Activated CD8-positive, alpha-beta memory T cell treated with anti-CD3 and anti-CD28 coated beads, Interleukin-2, amount 10 ng/mL, durations not matched to agents 7 days and 5 days (primary cell): ENCODE measurements at regions not wholly inside any gene's neighbourhood (a gene's known extent, or its start where the extent isn't known, plus 50 kb on each side); places are given as distances from the start of the nearest gene placed in this dataset.
"Not testable (repeated sequence)": the region's sequence is repeated elsewhere in the genome, so short reads cannot be mapped to it uniquely, and the experiment has no call there.

Experiments
- ATAC-seq: fragments of 150-1000 bp; cut with Tn5 transposase; one replicate; pipeline ENCODE4 v1.10.0; 2021; ENCODE audit warnings: moderate library complexity
- CTCF ChIA-PET: fragments of 350-600 bp; sonication (Branson Sonifier 250); formaldehyde crosslinking; loops from one replicate; lab custom pipeline; 2021; ENCODE audit warnings: antibody characterized with exemption; lab: Charles Lee
- DNase-seq: peaks from one replicate; pipeline ENCODE4 v3.0.0-alpha.2; 2020
- H3K27ac Mint-ChIP-seq: one replicate; pipeline ENCODE4 v1.8.0; 2021; ENCODE audit warnings: mild to moderate bottlenecking, mixed read lengths
- H3K27me3 Mint-ChIP-seq: one replicate; pipeline ENCODE4 v1.8.0; 2021; ENCODE audit warnings: mixed read lengths
- H3K36me3 Mint-ChIP-seq: one replicate; pipeline ENCODE4 v1.8.0; 2021; ENCODE audit warnings: mild to moderate bottlenecking, mixed read lengths
- H3K4me1 Mint-ChIP-seq: one replicate; pipeline ENCODE4 v1.8.0; 2021; ENCODE audit warnings: mixed read lengths
- H3K4me3 Mint-ChIP-seq: one replicate; pipeline ENCODE4 v1.8.0; 2021; ENCODE audit warnings: mild to moderate bottlenecking, moderate library complexity, mixed read lengths
- H3K9me3 Mint-ChIP-seq: one replicate; pipeline ENCODE4 v1.8.0; 2022; ENCODE audit warnings: low read depth, mixed read lengths

DNA sequence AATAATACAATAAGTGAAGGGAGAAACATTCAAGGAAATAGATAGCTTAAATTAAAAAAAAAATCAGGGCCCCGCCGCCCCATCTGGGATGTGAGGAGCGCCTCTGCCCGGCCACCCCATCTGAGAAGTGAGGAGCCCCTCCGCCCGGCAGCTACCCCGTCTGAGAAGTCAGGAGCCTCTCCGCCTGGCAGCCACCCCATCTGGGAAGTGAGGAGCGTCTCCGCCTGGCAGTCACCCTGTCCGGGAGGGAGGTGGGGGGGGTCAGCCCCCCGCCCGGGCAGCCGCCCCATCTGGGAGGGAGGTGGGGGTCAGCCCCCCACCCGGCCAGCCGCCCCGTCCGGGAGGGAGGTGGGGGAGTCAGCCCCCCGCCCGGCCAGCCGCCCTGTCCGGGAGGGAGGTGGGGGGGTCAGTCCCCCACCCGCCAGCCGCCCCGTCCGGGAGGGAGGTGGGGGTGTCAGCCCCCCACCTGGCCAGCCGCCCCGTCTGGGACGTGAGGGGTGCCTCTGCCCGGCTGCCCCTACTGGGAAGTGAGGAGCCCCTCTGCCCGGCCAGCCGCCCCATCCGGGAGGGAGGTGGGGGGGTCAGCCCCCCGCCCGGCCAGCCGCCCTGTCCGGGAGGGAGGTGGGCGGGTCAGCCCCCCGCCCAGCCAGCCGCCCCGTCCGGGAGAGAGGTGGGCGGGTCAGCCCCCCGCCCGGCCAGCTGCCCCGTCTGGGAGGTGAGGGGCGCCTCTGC, 3019.4 kb upstream of the TEKT4 start:
- DNase-seq, H3K9me3 Mint-ChIP-seq, H3K4me1 Mint-ChIP-seq, H3K27ac Mint-ChIP-seq, H3K27me3 Mint-ChIP-seq, H3K36me3 Mint-ChIP-seq, ATAC-seq, H3K4me3 Mint-ChIP-seq, CTCF ChIA-PET: not testable (repeated sequence)

DNA sequence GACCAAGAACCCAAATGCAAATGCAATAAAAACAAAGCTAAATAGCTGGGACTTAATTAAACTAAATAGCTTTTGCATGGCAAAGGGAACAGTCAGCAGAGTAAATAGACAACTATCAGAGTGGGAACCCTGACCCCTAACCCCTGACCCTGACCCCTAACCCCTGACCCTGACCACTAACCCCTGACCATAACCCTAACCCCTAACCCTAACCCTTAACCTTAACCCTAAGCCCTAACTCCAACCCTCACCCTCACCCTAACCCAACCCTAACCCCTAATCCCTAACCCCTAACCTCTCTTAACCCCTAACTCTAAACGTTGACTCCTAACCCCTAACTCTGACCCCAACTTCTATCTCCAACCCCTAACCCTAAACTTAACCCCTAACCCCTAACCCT, 3014.3 kb upstream of the TEKT4 start:
- H3K9me3 Mint-ChIP-seq, H3K4me3 Mint-ChIP-seq, ATAC-seq, H3K4me1 Mint-ChIP-seq, H3K27ac Mint-ChIP-seq, H3K36me3 Mint-ChIP-seq, CTCF ChIA-PET, DNase-seq, H3K27me3 Mint-ChIP-seq: not testable (repeated sequence)

DNA sequence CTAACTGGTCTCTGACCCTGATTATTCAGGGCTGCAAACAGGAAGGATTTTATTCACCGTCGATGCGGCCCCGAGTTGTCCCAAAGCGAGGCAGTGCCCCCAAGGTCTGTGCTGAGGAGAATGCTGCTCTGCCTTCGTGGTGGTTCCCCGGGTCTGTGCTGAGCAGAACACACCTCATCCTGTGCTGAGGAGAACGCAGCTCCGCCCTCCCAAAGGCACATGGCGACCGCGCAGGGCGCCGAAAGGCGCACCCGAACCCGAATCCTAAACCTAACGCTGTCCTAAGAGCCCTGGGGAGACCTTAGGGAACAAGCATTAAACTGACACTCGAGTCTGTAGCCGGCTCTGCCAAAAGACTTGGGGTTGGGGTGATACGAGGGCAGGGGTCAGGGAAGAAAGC, 3013.5 kb upstream of the TEKT4 start:
- H3K27ac Mint-ChIP-seq, CTCF ChIA-PET, H3K9me3 Mint-ChIP-seq, ATAC-seq, H3K36me3 Mint-ChIP-seq, DNase-seq, H3K4me3 Mint-ChIP-seq, H3K27me3 Mint-ChIP-seq, H3K4me1 Mint-ChIP-seq: not testable (repeated sequence)

DNA sequence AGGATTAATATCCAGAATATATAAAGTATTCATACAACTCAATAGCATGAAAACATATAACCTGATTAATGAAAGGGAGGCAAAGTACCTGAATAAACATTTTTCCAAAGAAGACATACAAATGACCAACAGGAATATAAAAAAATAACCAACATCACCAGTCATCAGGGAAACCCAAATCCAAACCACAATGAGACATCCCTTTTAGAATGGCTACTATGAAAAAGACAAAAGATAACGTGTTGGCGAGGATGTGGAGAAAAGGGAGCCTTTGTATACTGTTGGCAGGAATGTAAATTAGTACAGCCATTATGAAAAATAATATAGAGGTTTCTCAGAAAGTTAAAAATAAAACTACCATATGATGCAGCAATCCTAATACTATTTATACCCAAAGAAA, 2999.5 kb upstream of the TEKT4 start:
- ATAC-seq, CTCF ChIA-PET, H3K36me3 Mint-ChIP-seq, H3K4me1 Mint-ChIP-seq, DNase-seq, H3K27me3 Mint-ChIP-seq, H3K9me3 Mint-ChIP-seq, H3K27ac Mint-ChIP-seq, H3K4me3 Mint-ChIP-seq: not testable (repeated sequence)

DNA sequence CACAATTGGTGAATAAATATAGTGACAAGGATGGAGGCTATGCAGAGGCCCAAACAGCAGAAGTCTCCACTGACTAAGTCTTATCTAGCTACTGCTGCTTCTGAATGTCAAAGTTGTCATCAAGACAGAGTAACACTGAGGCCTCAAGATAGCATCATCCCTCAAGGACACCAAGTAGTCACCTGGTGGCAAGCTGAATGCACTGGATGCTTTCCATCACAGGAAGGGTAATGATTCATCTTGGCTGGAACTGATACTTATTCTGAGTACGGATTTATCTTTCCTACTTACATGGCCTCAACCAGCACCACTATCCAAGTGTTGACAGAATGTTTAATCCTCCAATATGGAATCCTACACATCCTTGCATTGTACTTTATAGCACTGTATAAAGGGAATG, 2997.8 kb upstream of the TEKT4 start:
- ATAC-seq, CTCF ChIA-PET, H3K9me3 Mint-ChIP-seq: not testable (repeated sequence)

DNA sequence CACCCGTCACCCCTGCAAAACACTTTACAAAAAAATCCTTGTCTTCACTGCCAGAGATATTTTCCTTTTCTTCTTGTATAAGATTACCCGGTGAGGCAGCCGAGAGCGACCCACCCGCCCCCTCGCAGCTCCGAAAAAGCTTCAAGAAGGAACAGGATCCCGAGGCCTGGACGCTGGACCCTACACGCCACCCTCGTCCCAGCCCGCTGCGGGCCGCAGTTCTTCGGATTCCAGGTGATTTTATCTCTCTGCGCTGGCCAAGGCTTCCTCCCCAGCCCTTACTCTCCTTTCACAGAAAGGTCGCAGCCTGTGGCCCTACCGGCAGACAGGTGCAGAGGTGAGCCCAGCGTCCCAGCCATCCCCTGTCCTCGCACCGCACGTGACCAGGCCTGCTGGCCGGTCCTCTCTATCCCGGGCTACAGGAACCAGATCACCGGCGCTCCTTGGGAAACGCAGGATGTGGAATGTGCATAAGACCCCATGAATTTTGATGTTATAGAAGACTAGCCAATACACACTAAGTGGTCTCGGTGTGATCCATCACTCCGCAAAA, 2993.5 kb upstream of the TEKT4 start:
- H3K4me1 Mint-ChIP-seq, H3K36me3 Mint-ChIP-seq, H3K9me3 Mint-ChIP-seq, ATAC-seq, CTCF ChIA-PET, H3K27me3 Mint-ChIP-seq, DNase-seq, H3K4me3 Mint-ChIP-seq, H3K27ac Mint-ChIP-seq: not testable (repeated sequence)

More for the DNA sequence above, 2997.8 kb upstream of the TEKT4 start:
- H3K36me3 Mint-ChIP-seq, H3K27ac Mint-ChIP-seq, DNase-seq, H3K27me3 Mint-ChIP-seq, H3K4me1 Mint-ChIP-seq, H3K4me3 Mint-ChIP-seq: not testable (repeated sequence)

DNA sequence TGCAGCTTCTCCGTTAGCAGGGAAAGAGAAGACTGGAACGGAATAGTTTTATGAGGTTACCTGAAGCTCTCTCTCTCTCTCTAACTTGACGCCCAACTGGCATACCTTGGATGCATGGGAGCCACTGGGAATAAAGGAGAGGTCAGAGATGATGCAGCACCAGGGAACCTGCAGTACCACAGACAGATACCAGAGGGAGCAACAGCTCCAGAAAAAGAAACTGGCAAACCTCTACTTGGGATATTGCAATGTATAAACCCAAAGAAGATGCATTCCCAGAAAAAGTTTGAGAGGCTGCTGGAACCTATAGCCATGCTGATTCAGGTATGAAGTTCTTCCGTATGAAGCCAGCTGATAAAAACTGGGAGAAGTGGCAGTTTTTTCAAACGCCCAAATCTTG, 2976.1 kb upstream of the TEKT4 start:
- H3K27me3 Mint-ChIP-seq, H3K9me3 Mint-ChIP-seq, H3K27ac Mint-ChIP-seq, DNase-seq, H3K4me3 Mint-ChIP-seq, ATAC-seq, H3K4me1 Mint-ChIP-seq, H3K36me3 Mint-ChIP-seq, CTCF ChIA-PET: not testable (repeated sequence)

DNA sequence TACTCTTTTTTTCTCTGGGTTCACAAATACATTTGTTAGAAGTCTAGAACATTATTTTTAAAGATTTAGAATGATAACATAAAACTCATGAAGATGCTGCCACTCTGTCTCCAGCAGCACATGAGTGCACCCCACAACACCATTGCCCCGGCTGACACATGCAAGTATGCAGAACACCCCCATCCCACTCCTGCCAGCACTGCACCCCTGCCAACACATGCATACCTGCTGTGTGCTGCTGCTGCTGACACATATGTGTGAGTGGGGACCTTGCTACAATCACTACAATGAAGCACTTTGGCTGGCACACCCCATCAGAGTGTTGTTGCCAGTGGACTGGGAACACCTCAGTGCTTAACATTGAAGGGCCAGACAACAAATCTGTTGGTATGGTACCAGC, 2953.6 kb upstream of the TEKT4 start:
- H3K36me3 Mint-ChIP-seq, H3K4me1 Mint-ChIP-seq, H3K27ac Mint-ChIP-seq, DNase-seq, CTCF ChIA-PET, H3K9me3 Mint-ChIP-seq, H3K27me3 Mint-ChIP-seq, H3K4me3 Mint-ChIP-seq, ATAC-seq: not testable (repeated sequence)
